A549 (cell line): ENCODE measurements at regions not wholly inside any gene's neighbourhood (a gene's known extent, or its start where the extent isn't known, plus 50 kb on each side); places are given as distances from the start of the nearest gene placed in this dataset.

Experiments used
- CTCF ChIP-seq: fragments of >200 bp; sonication (Bioruptor Twin); formaldehyde crosslinking; IDR thresholded peaks from 3 replicates; pipeline ENCODE4 v1.5.1; 2016
- EP300 ChIP-seq, 2 experiments: fragments of >200 bp; sonication (Bioruptor Twin); formaldehyde crosslinking; IDR thresholded peaks; 2 replicates in 1 of 2; 3 replicates in 1 of 2; pipeline ENCODE4 v1.6.1; 2016 to 2017
- FOSL2 ChIP-seq, 2 experiments: fragments of 450-650 bp in 1 of 2; fragments of >200 bp in 1 of 2; sonication (Bioruptor Twin) in 1 of 2; formaldehyde crosslinking; IDR thresholded peaks; 2 replicates each; pipeline versions ENCODE4 v1.5.0 to v1.6.1; 2016 to 2020; ENCODE audit warnings: mild to moderate bottlenecking in 1 of 2, moderate library complexity in 1 of 2
- JUNB ChIP-seq: fragments of >200 bp; sonication (Bioruptor Twin); formaldehyde crosslinking; IDR thresholded peaks from 2 replicates; pipeline ENCODE4 v1.6.1; 2016
- KDM1A ChIP-seq: fragments of 200-600 bp; sonication (generic); IDR thresholded peaks from 2 replicates; pipeline ENCODE4 v1.6.1; 2016; ENCODE audit warnings: low read depth, mild to moderate bottlenecking
- NFE2L2 ChIP-seq: fragments of 150-350 bp; conservative IDR thresholded peaks from 2 replicates; pipeline ENCODE4 v1.6.1; 2014; ENCODE audit warnings: low read length
- RCOR1 ChIP-seq: fragments of 150-350 bp; IDR thresholded peaks from 2 replicates; pipeline ENCODE4 v1.6.1; 2014; ENCODE audit warnings: antibody characterized with exemption, low read length, low read depth
- RFX5 ChIP-seq: fragments of 450-650 bp; IDR thresholded peaks from 2 replicates; pipeline ENCODE4 v1.7.1; 2014; ENCODE audit warnings: antibody characterized with exemption, mild to moderate bottlenecking, moderate library complexity
- SREBF2 ChIP-seq: fragments of 450-650 bp; IDR thresholded peaks from 2 replicates; pipeline ENCODE4 v1.6.1; 2014; ENCODE audit warnings: mild to moderate bottlenecking, moderate library complexity
- TF ChIP-seq, protein P1 (sequence below): fragments of 200-600 bp; sonication (generic); IDR thresholded peaks from 2 replicates; pipeline ENCODE4 v1.6.1; 2016; ENCODE audit warnings: antibody characterized with exemption, mild to moderate bottlenecking, moderate library complexity

DNA sequence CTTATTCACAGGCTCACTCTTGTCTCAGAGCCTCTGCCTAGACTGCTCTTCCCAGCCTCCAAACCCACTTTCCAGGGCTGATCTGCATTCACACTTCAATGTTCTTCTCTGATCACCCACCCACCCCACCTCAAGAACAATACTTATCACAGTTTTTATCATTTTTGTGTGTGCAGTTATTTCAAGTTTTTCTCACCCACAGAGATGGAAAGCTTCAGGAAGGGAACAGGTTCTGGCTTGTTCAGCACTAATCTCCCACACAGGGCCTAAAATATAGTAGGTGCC, 160.9 kb downstream of the MRPL14 start:
- TF ChIP-seq EP300 (IDR thresholded peaks at IDR 0.05) (no peak), NFE2L2 (no peak), SREBF2 (no peak), CTCF (no peak), KDM1A (no peak), RCOR1 (no peak), RFX5 (no peak), FOSL2 (IDR thresholded peaks at IDR 0.05) (no peak), FOSL2 (CRISPR knock-in tag; IDR thresholded peaks at IDR 0.05) (no peak), JUNB (no peak)
- TF ChIP-seq, protein P1, sequence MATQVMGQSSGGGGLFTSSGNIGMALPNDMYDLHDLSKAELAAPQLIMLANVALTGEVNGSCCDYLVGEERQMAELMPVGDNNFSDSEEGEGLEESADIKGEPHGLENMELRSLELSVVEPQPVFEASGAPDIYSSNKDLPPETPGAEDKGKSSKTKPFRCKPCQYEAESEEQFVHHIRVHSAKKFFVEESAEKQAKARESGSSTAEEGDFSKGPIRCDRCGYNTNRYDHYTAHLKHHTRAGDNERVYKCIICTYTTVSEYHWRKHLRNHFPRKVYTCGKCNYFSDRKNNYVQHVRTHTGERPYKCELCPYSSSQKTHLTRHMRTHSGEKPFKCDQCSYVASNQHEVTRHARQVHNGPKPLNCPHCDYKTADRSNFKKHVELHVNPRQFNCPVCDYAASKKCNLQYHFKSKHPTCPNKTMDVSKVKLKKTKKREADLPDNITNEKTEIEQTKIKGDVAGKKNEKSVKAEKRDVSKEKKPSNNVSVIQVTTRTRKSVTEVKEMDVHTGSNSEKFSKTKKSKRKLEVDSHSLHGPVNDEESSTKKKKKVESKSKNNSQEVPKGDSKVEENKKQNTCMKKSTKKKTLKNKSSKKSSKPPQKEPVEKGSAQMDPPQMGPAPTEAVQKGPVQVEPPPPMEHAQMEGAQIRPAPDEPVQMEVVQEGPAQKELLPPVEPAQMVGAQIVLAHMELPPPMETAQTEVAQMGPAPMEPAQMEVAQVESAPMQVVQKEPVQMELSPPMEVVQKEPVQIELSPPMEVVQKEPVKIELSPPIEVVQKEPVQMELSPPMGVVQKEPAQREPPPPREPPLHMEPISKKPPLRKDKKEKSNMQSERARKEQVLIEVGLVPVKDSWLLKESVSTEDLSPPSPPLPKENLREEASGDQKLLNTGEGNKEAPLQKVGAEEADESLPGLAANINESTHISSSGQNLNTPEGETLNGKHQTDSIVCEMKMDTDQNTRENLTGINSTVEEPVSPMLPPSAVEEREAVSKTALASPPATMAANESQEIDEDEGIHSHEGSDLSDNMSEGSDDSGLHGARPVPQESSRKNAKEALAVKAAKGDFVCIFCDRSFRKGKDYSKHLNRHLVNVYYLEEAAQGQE, result no peak
